WERI-Rb-1 (cell line): ENCODE measurements at regions not wholly inside any gene's neighbourhood (a gene's known extent, or its start where the extent isn't known, plus 50 kb on each side); places are given as distances from the start of the nearest gene placed in this dataset.
"Not testable (repeated sequence)": the region's sequence is repeated elsewhere in the genome, so short reads cannot be mapped to it uniquely, and the experiment has no call there.

Experiments used
- DNase-seq: peaks from one replicate; pipeline ENCODE4 v3.0.0-alpha.2; 2020
- H3K27ac ChIP-seq: fragments of 250-450 bp; sonication (Bioruptor Pico); 2 replicates; pipeline ENCODE4 v1.5.1; 2020; ENCODE audit warnings: mild to moderate bottlenecking, moderate library complexity
- H3K27me3 ChIP-seq: fragments of 250-450 bp; sonication (Bioruptor Pico); 2 replicates; pipeline ENCODE4 v1.5.1; 2021; ENCODE audit warnings: mild to moderate bottlenecking, low read depth, moderate library complexity; ENCODE audit not compliant: insufficient read depth, severe bottlenecking
- H3K36me3 ChIP-seq: fragments of 250-450 bp; sonication (Bioruptor Pico); 2 replicates; pipeline ENCODE4 v1.5.1; 2020; ENCODE audit warnings: mild to moderate bottlenecking, moderate library complexity
- H3K4me3 ChIP-seq: 2 replicates; pipeline ENCODE4 v1.5.1; 2011; ENCODE audit warnings: low read depth, mild to moderate bottlenecking, control low read depth, low read length
- H3K9me3 ChIP-seq: fragments of 250-450 bp; sonication (Bioruptor Pico); 2 replicates; pipeline ENCODE4 v1.5.1; 2021; ENCODE audit warnings: mild to moderate bottlenecking, moderate library complexity; ENCODE audit not compliant: severe bottlenecking
- TF ChIP-seq, protein P1 (sequence below): IDR thresholded peaks from 2 replicates; pipeline ENCODE4 v1.5.1; 2011; ENCODE audit warnings: low read depth, mild to moderate bottlenecking, control low read depth, inconsistent platforms, low read length

DNA sequence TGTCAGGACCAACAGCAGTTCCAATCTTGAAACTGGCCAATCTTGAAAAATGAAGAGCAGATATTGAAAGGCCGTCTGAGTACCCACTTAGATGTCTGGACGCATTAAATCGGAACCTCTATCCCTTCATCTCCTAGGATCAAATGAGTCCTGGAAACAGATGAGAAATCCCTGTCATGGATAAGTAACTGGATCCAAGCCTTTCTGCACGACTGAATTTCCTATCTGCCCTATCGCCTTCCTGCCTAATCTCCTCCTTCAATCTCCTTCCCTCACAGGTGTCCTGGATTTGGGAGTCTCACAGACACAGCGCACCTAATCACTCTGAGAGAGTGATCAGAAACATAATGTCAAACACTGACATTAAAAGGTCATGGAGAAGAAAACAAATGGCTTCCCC lies 245.2 kb upstream of the PRSS58 start:
- Histone ChIP-seq H3K9me3 (no peaks in the 10 kb centered on the region), H3K27me3 (no peaks in the 10 kb centered on the region), H3K27ac (peak overlapping the region; percentile 52), H3K4me3 (no peak overlapping the region), H3K36me3 (no peaks in the 10 kb centered on the region)
- DNase-seq: peak; percentile 54
- TF ChIP-seq, protein P1, sequence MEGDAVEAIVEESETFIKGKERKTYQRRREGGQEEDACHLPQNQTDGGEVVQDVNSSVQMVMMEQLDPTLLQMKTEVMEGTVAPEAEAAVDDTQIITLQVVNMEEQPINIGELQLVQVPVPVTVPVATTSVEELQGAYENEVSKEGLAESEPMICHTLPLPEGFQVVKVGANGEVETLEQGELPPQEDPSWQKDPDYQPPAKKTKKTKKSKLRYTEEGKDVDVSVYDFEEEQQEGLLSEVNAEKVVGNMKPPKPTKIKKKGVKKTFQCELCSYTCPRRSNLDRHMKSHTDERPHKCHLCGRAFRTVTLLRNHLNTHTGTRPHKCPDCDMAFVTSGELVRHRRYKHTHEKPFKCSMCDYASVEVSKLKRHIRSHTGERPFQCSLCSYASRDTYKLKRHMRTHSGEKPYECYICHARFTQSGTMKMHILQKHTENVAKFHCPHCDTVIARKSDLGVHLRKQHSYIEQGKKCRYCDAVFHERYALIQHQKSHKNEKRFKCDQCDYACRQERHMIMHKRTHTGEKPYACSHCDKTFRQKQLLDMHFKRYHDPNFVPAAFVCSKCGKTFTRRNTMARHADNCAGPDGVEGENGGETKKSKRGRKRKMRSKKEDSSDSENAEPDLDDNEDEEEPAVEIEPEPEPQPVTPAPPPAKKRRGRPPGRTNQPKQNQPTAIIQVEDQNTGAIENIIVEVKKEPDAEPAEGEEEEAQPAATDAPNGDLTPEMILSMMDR: no peak

DNA sequence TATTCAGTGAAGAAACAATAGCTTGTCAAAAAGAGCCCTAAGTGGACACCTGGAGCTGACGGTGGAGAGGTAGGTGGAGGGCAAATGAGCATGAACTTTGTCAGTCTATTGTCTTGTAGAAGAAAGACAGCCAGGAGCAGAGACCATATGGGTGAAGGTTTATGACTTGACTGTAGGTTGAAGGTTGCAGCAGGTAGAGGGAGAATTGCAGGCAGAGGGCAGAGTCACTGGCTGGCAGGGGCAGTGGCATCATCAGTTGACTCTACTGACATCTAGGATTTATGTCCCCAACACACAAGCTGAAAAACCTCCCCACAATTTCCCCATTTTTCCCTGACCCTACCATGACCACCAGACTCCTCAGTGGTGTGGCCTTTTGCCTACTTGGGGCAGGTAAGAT lies 243.6 kb upstream of the PRSS58 start:
- H3K27me3 ChIP-seq: no peaks in the 10 kb centered on the region
- no peaks in the 10 kb centered on the region for H3K36me3 ChIP-seq
- no peak overlapping the region for H3K27ac ChIP-seq
- H3K4me3 ChIP-seq: no peak overlapping the region
- no peak for DNase-seq
- H3K9me3 ChIP-seq: no peaks in the 10 kb centered on the region
- TF ChIP-seq, protein P1: no peak

DNA sequence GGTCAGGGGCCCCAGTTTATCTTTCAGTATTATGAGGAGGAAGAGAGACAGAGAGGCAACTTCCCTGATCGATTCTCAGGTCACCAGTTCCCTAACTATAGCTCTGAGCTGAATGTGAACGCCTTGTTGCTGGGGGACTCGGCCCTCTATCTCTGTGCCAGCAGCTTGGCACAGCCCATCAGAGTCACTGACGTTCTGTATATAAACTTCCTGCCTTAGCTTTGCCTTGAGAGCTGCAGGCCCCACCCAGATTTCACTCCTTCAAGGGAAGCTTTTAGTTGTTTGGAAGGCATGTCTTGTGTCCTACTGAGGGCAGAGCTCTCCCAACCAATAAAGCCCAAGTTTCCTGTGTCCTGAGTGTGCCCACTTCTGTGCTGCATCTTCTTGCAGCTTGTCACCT lies 242.5 kb upstream of the PRSS58 start:
- no peaks in the 10 kb centered on the region for H3K36me3 ChIP-seq
- DNase-seq: no peak
- no peak overlapping the region for H3K27ac ChIP-seq
- TF ChIP-seq, protein P1: no peak
- no peak overlapping the region for H3K4me3 ChIP-seq
- no peaks in the 10 kb centered on the region for H3K9me3 ChIP-seq
- H3K27me3 ChIP-seq: no peaks in the 10 kb centered on the region

DNA sequence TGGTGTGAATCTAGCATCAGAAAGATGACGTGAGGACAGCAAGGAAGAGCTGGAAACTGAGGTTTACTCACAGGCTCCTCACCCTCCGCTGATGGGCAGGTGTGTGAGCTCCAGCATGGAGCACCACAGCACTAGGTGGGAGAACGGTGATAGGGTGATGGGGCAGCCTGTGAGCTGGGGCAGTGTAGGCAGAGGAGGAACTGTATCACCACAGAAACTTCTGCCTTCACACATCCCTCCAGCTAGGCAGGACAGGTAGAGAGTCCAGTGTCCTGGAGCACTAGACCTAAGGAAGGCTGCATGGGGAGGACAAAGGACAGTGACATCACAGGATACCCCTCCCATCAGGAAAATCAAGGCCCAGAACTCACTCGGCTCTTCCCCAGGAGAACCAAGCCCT lies 241.8 kb upstream of the PRSS58 start:
- H3K36me3 ChIP-seq: no peaks in the 10 kb centered on the region
- no peak overlapping the region for H3K27ac ChIP-seq
- no peaks in the 10 kb centered on the region for H3K27me3 ChIP-seq
- DNase-seq: no peak
- TF ChIP-seq, protein P1: no peak
- H3K4me3 ChIP-seq: no peak overlapping the region
- H3K9me3 ChIP-seq: no peaks in the 10 kb centered on the region

DNA sequence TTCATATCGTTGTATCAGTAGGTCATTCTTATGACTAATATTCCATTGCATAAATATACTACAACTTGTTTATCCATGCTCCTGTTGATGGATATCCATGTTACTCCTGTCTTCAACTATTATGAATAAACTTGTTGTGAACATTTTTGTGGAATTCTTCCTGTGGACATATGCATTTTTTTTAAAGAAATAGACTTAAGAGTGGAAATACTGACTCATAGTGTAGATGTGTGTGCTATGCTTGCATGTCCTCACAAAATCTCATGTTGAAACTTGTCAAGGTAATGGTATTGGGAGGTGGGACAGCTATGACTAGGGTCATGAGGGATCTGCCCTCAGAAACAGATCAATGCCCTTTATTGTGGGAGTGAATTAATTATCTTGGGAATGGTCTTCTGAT lies 240.5 kb upstream of the PRSS58 start:
- Histone ChIP-seq H3K9me3 (no peaks in the 10 kb centered on the region), H3K27ac (no peak overlapping the region), H3K27me3 (no peaks in the 10 kb centered on the region), H3K4me3 (no peak overlapping the region), H3K36me3 (no peaks in the 10 kb centered on the region)
- no peak for DNase-seq
- TF ChIP-seq, protein P1: no peak

DNA sequence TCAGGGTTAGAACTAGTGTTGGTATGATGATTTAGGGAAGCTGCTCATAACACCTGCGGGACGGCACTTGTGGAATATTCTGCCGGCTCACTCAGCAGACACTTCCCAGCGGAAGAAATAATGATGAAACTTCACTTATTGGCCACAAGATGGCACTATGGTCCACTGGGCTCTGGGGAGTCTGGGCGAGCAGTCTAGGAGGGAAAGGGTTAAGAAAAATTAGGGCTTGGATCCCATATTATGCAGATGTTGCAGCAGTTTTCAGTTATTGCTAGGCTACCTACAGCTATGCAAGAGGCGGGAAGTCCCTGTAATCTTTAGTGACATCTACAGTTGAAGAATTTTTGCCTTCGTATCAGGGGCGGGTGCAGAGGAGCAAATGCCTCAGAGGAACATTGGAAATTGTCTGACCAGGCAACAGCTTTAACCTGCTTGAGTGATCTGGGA lies 238.7 kb upstream of the PRSS58 start:
- TF ChIP-seq, protein P1: peak; percentile 56
- H3K27me3 ChIP-seq: no peaks in the 10 kb centered on the region
- H3K27ac ChIP-seq: no peak overlapping the region
- H3K36me3 ChIP-seq: no peaks in the 10 kb centered on the region
- no peaks in the 10 kb centered on the region for H3K9me3 ChIP-seq
- H3K4me3 ChIP-seq: no peak overlapping the region
- no peak for DNase-seq

DNA sequence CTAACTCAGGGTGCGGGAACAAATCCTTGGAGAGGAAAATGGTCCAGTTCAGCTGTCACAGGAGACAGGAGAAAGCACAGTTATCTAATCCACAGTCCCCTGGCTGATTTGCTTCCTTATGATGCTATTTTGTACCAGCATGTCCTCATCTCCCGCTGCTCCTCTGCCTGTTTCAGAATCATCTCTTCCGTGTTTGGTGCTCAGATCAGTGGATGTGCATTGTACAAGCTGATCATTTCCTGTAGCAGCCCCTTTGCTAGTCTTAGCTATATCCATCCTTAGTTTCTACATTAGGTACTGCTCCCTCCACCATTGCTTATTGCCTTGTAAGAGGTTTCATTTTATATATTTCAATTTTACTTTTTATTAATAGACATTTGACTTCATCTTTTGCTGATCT lies 238.0 kb upstream of the PRSS58 start:
- not testable (repeated sequence) for H3K9me3 ChIP-seq, H3K27me3 ChIP-seq, H3K4me3 ChIP-seq, H3K36me3 ChIP-seq, DNase-seq, H3K27ac ChIP-seq

DNA sequence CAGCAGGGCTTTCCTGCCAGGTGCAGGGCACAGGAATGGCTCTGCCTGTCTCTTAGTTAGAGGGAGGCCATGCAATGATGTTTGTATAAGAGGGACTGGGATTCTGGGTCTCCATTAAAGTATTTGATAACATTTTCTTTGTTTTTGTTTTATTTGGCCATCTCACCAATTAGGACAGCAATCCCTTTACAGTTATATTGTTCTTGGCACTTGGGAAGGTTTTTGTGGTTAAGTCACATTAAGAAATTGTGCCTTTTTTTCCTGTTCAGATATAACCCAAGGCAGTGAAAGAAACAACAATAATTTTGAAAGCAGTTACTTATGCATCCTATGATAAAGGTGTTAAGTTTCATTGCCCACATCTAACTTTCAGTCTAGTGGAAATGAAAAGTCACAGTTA lies 237.4 kb upstream of the PRSS58 start:
- not testable (repeated sequence) for H3K36me3 ChIP-seq, H3K4me3 ChIP-seq, H3K9me3 ChIP-seq, H3K27ac ChIP-seq, H3K27me3 ChIP-seq, DNase-seq
